PC-3 (cell line): ENCODE measurements at regions not wholly inside any gene's neighbourhood (a gene's known extent, or its start where the extent isn't known, plus 50 kb on each side); places are given as distances from the start of the nearest gene placed in this dataset.

Experiments used
- ATAC-seq: fragments of 200-7000 bp; cut with Tn5 transposase; 2 replicates; pipeline ENCODE4 v1.9.1; 2020; ENCODE audit warnings: mild to moderate bottlenecking, moderate library complexity
- BruUV-seq: library from RNA; stranded (reverse); fragments of 400-500 nt; replicated peaks from 2 replicates; lab custom pipeline; 2021; lab: Mats Ljungman, UMichigan
- CTCF ChIA-PET: fragments of 300-600 bp; sonication (Branson Sonifier 250); formaldehyde crosslinking; loops from one replicate; lab custom pipeline; 2022; ENCODE audit warnings: antibody characterized with exemption; lab: Charles Lee
- POLR2A ChIA-PET: fragments of 300-600 bp; sonication (Branson Sonifier 250); formaldehyde crosslinking; loops from one replicate; lab custom pipeline; 2022; ENCODE audit warnings: antibody characterized with exemption; ENCODE audit not compliant: unreplicated experiment; lab: Charles Lee
- DNase-seq: peaks from one replicate; pipeline ENCODE4 v3.0.0-alpha.2; 2015
- H2AFZ ChIP-seq: fragments of 300-600 bp; sonication (generic); 2 replicates; pipeline ENCODE4 v1.6.0; 2016; ENCODE audit warnings: antibody characterized with exemption, low read length
- H3F3A ChIP-seq: fragments of 300-600 bp; sonication (generic); one replicate; pipeline ENCODE4 v1.6.0; 2017; ENCODE audit warnings: antibody characterized with exemption, low read length, control low read depth, mild to moderate bottlenecking; ENCODE audit not compliant: unreplicated experiment
- H3K27ac ChIP-seq: fragments of 300-600 bp; sonication (generic); 2 replicates; pipeline ENCODE4 v1.5.1; 2016; ENCODE audit warnings: mild to moderate bottlenecking, low read length
- H3K27me3 ChIP-seq: fragments of 300-600 bp; sonication (generic); 2 replicates; pipeline ENCODE4 v1.6.1; 2016; ENCODE audit warnings: low read length, mixed read lengths
- H3K36me3 ChIP-seq: fragments of 300-600 bp; sonication (generic); 2 replicates; pipeline ENCODE4 v1.6.1; 2016; ENCODE audit warnings: low read depth, mixed run types, low read length, mixed read lengths
- H3K4me1 ChIP-seq: fragments of 300-600 bp; sonication (generic); 2 replicates; pipeline ENCODE4 v1.5.1; 2016; ENCODE audit warnings: low read length; ENCODE audit not compliant: insufficient read depth
- H3K4me2 ChIP-seq: fragments of 300-600 bp; sonication (generic); 2 replicates; pipeline ENCODE4 v1.6.0; 2016; ENCODE audit warnings: low read length
- H3K4me3 ChIP-seq: fragments of 300-600 bp; sonication (generic); 2 replicates; pipeline ENCODE4 v1.5.1; 2016; ENCODE audit warnings: mild to moderate bottlenecking, low read length, mixed read lengths
- H3K79me2 ChIP-seq: fragments of 300-600 bp; sonication (generic); 2 replicates; pipeline ENCODE4 v1.6.1; 2017; ENCODE audit warnings: low read length, mixed read lengths
- H3K9ac ChIP-seq: fragments of 300-600 bp; sonication (generic); 2 replicates; pipeline ENCODE4 v1.6.0; 2016; ENCODE audit warnings: mild to moderate bottlenecking, low read length
- H3K9me2 ChIP-seq: fragments of 300-600 bp; sonication (generic); replicated peaks from 2 replicates; pipeline ENCODE4 v1.6.1; 2016; ENCODE audit warnings: mixed run types, low read length, mixed read lengths
- H3K9me3 ChIP-seq: fragments of 300-600 bp; sonication (generic); 2 replicates; pipeline ENCODE4 v1.6.1; 2016; ENCODE audit warnings: low read length, mixed read lengths
- H4K20me1 ChIP-seq: fragments of 300-600 bp; sonication (generic); 2 replicates; pipeline ENCODE4 v1.6.1; 2016; ENCODE audit warnings: low read length, mixed read lengths
- CTCF ChIP-seq: fragments of 300-600 bp; sonication (generic); conservative IDR thresholded peaks from 2 replicates; pipeline ENCODE4 v1.5.1; 2017; ENCODE audit warnings: antibody characterized with exemption, low read depth, mild to moderate bottlenecking, low read length
- EZH2 ChIP-seq: fragments of 300-600 bp; sonication (generic); IDR thresholded peaks from one replicate; pipeline ENCODE4 v1.6.1; 2017; ENCODE audit warnings: antibody characterized with exemption, mild to moderate bottlenecking, low read length; ENCODE audit not compliant: unreplicated experiment
- EZH2phosphoT487 ChIP-seq: fragments of 300-600 bp; sonication (generic); IDR thresholded peaks from 2 replicates; pipeline ENCODE4 v1.6.1; 2018; ENCODE audit warnings: mild to moderate bottlenecking, antibody characterized with exemption, low read length, borderline replicate concordance
- intact Hi-C: fragments of 100-400 bp; cut with micrococcal nuclease; formaldehyde crosslinking; loops from 2 replicates; pipeline ENCODE4 v1.9.0; 2023

- Histone ChIP-seq H3K9me3 (no peaks in the 10 kb centered on the region), H3K36me3 (no peaks in the 10 kb centered on the region), H3K27ac (no peak overlapping the region), H3K4me1 (no peaks in the 10 kb centered on the region), H3K79me2 (no peaks in the 10 kb centered on the region), H3K9ac (no peak overlapping the region), H3K4me2 (no peak overlapping the region), H3K27me3 (no peaks in the 10 kb centered on the region), H2AFZ (no peak overlapping the region), H3F3A (no peaks in the 10 kb centered on the region), H4K20me1 (no peaks in the 10 kb centered on the region), H3K4me3 (no peak overlapping the region), H3K9me2 (no peaks in the 10 kb centered on the region)
- DNase-seq = no peak
- no TSS peak for BruUV-seq
- intact Hi-C loops = no loop called here
- POLR2A ChIA-PET = no interaction called here
- TF ChIP-seq EZH2phosphoT487 (no peak), CTCF (no peak), EZH2 (no peak)
- CTCF ChIA-PET = no interaction called here
- no peak for ATAC-seq
Measured at GRCh38 chr1:73701826-73702225, 496.1 kb downstream of the LRRIQ3 start.

- intact Hi-C loops = no loop called here
Measured at GRCh38 chr1:73676186-73676585, 521.8 kb downstream of the LRRIQ3 start.

More at GRCh38 chr1:73676186-73676585, 521.8 kb downstream of the LRRIQ3 start:
- no peak overlapping the region for H3K4me2 ChIP-seq
- ChIA-PET POLR2A (no interaction called here), CTCF (no interaction called here)
- H3K36me3 ChIP-seq = no peaks in the 10 kb centered on the region
- H3K79me2 ChIP-seq = no peaks in the 10 kb centered on the region
- no peaks in the 10 kb centered on the region for H3K9me3 ChIP-seq
- TF ChIP-seq EZH2phosphoT487 = no peak
- TF ChIP-seq EZH2 = no peak
- no peak for TF ChIP-seq CTCF
- H3K4me1 ChIP-seq = no peaks in the 10 kb centered on the region
- DNase-seq (no peak), ATAC-seq (no peak)
- no peak overlapping the region for H3K27ac ChIP-seq
- H2AFZ ChIP-seq = no peak overlapping the region
- H3K4me3 ChIP-seq = no peak overlapping the region
- H3K9me2 ChIP-seq = no peaks in the 10 kb centered on the region
- no peak overlapping the region for H3K9ac ChIP-seq
- H4K20me1 ChIP-seq = no peaks in the 10 kb centered on the region
- BruUV-seq = no TSS peak
- H3F3A ChIP-seq = no peaks in the 10 kb centered on the region
- no peaks in the 10 kb centered on the region for H3K27me3 ChIP-seq
